Mesendoderm (in vitro differentiated cells): ENCODE measurements at regions not wholly inside any gene's neighbourhood (a gene's known extent, or its start where the extent isn't known, plus 50 kb on each side); places are given as distances from the start of the nearest gene placed in this dataset.
A peak's percentile ranks its signal among the peaks of the same experiment; 100 is the strongest.

ENCODE experiments used
- DNase-seq: peaks from one replicate; pipeline ENCODE4 v3.0.0; 2013
- H2AK5ac ChIP-seq: 2 replicates; pipeline ENCODE4 v1.6.1; 2013; ENCODE audit warnings: low read length, inconsistent platforms
- H2BK120ac ChIP-seq: 2 replicates; pipeline ENCODE4 v1.6.1; 2013; ENCODE audit warnings: low read depth, mild to moderate bottlenecking, low read length, moderate library complexity, mixed read lengths
- H2BK15ac ChIP-seq: replicated peaks from 2 replicates; pipeline ENCODE4 v1.6.1; 2013; ENCODE audit warnings: low read depth, mild to moderate bottlenecking, moderate library complexity
- H2BK5ac ChIP-seq: 2 replicates; pipeline ENCODE4 v1.6.1; 2013; ENCODE audit warnings: low read length, inconsistent platforms
- H3K18ac ChIP-seq: 2 replicates; pipeline ENCODE4 v1.6.1; 2013; ENCODE audit warnings: mild to moderate bottlenecking, low read length, mixed read lengths
- H3K23ac ChIP-seq: one replicate; pipeline ENCODE4 v1.6.1; 2013; ENCODE audit warnings: low read length
- H3K27ac ChIP-seq: 2 replicates; pipeline ENCODE4 v1.5.1; 2013; ENCODE audit warnings: low read depth, mild to moderate bottlenecking, inconsistent platforms, low read length, moderate library complexity
- H3K27me3 ChIP-seq: 2 replicates; pipeline ENCODE4 v1.6.1; 2013; ENCODE audit warnings: low read length, control low read depth, mild to moderate bottlenecking, inconsistent platforms; ENCODE audit not compliant: insufficient read depth, poor library complexity
- H3K36me3 ChIP-seq: 2 replicates; pipeline ENCODE4 v1.6.1; 2013; ENCODE audit warnings: low read length, inconsistent platforms; ENCODE audit not compliant: control insufficient read depth, insufficient read depth
- H3K4ac ChIP-seq: one replicate; pipeline ENCODE4 v1.6.1; 2013; ENCODE audit warnings: low read depth, mild to moderate bottlenecking, low read length, moderate library complexity
- H3K4me1 ChIP-seq: 2 replicates; pipeline ENCODE4 v1.6.1; 2013; ENCODE audit warnings: low read depth, low read length, inconsistent platforms; ENCODE audit not compliant: control insufficient read depth
- H3K4me2 ChIP-seq: 2 replicates; pipeline ENCODE4 v1.6.1; 2013; ENCODE audit warnings: low read length
- H3K4me3 ChIP-seq: 2 replicates; pipeline ENCODE4 v1.5.1; 2013; ENCODE audit warnings: mild to moderate bottlenecking, low read length
- H3K56ac ChIP-seq: one replicate; pipeline ENCODE4 v1.6.1; 2013; ENCODE audit warnings: low read length
- H3K79me1 ChIP-seq: 2 replicates; pipeline ENCODE4 v1.6.1; 2013; ENCODE audit warnings: low read length, inconsistent platforms
- H3K79me2 ChIP-seq: 2 replicates; pipeline ENCODE4 v1.6.1; 2013; ENCODE audit warnings: mild to moderate bottlenecking, low read length; ENCODE audit not compliant: control insufficient read depth, insufficient read depth
- H3K9ac ChIP-seq: 2 replicates; pipeline ENCODE4 v1.6.1; 2013; ENCODE audit warnings: low read length, inconsistent platforms
- H4K5ac ChIP-seq: one replicate; pipeline ENCODE4 v1.6.1; 2013; ENCODE audit warnings: low read length
- H4K8ac ChIP-seq: one replicate; pipeline ENCODE4 v1.6.1; 2013; ENCODE audit warnings: low read depth, mild to moderate bottlenecking, control low read depth, low read length, moderate library complexity
- WGBS: extraction: QIAGEN DNeasy Blood & Tissue Kit; methylation state at CpG from one replicate; pipeline ENCODE4 v1.1.7; 2013; ENCODE audit warnings: low lambda C conversion rate, missing lambda C conversion rate; ENCODE audit not compliant: insufficient coverage; ENCODE audit errors: extremely low coverage; 5-methylcytosine and 5-hydroxymethylcytosine counted together

DNA sequence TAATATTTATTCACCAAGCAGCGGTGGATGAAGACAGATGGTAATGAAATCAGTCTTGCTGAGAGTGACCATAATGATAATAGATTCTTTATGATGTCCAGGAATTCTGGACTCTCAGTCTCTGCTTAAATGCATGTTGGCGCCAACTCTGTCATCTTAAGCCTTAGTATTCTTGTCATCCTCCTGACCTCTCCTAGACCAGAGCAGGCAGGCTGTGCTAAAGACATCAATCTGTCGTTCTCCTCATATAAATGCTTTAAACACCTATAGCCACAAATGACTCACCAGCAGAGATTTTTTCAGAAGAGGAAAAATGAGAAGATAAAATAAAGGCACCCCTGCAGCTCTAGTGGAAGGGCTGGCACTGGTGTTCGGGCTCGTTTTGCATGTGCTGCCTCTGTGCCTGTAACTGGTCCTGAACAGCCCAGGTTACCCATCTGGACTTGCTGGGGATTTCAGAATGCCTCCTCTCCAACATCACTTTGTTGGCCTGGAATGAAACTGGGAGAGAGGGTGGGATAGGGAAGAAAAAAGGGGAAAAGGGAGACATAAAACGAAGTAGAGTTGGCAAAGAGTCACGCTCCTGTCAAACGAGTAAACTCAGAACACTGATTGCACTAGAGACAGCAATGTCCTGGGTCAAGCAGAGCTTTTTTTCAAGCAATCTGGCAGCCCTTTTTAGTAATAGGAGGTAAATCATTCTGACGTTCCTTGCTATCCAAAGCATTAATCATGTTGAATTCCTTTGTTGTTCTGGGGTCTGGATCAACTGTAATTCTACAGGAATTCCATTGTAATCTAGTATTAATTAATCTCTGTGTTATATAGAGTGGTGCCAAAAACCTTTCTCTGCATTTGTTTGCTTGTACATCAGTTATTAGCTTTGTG lies 195.5 kb upstream of the CLINT1 start:
- Histone ChIP-seq H3K18ac (no peak overlapping the region), H3K4me3 (no peak overlapping the region), H2BK120ac (no peak overlapping the region), H3K4me1 (no peaks in the 10 kb centered on the region), H4K8ac (no peak overlapping the region), H3K27me3 (no peaks in the 10 kb centered on the region), H2AK5ac (no peak overlapping the region), H3K4ac (no peak overlapping the region), H3K36me3 (no peaks in the 10 kb centered on the region), H3K4me2 (no peak overlapping the region), H3K9ac (no peak overlapping the region), H2BK15ac (no peak overlapping the region), H4K5ac (no peak overlapping the region), H3K56ac (no peak overlapping the region), H2BK5ac (no peak overlapping the region), H3K23ac (no peak overlapping the region), H3K79me2 (no peaks in the 10 kb centered on the region), H3K79me1 (no peaks in the 10 kb centered on the region), H3K27ac (no peak overlapping the region)
- no CpG with 5 or more reads among the region's 9 CpGs for WGBS
- DNase-seq: no peak

DNA sequence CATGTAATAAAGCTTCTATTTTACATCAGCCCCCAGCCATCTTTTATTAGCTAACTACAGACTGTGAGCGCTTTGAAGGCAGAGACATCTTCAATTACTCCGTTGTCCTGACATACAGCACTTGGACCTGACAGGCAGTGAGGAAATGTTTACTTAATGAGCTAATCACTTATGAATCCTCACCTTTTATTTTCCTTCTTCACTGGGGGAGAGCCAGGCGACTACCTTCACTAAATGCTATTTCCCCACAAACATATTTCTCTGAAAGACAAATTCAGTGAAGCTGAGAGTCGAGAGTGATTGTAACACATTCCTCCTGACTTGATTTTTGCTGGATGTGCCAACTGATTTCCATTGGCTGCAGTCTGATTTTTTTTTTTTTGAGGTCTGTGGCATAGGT lies 192.1 kb upstream of the CLINT1 start:
- WGBS: no CpG with 5 or more reads among the region's 4 CpGs
- Histone ChIP-seq H2BK120ac (no peak overlapping the region), H2AK5ac (no peak overlapping the region), H3K4ac (no peak overlapping the region), H3K79me1 (no peaks in the 10 kb centered on the region), H3K56ac (no peak overlapping the region), H3K4me3 (no peak overlapping the region), H3K27me3 (no peaks in the 10 kb centered on the region), H4K5ac (no peak overlapping the region), H4K8ac (no peak overlapping the region), H3K9ac (no peak overlapping the region), H3K36me3 (no peaks in the 10 kb centered on the region), H2BK15ac (no peak overlapping the region), H3K23ac (no peak overlapping the region), H3K4me2 (no peak overlapping the region), H3K18ac (no peak overlapping the region), H2BK5ac (no peak overlapping the region), H3K4me1 (no peaks in the 10 kb centered on the region), H3K27ac (no peak overlapping the region), H3K79me2 (no peaks in the 10 kb centered on the region)
- DNase-seq: peak; percentile 37

DNA sequence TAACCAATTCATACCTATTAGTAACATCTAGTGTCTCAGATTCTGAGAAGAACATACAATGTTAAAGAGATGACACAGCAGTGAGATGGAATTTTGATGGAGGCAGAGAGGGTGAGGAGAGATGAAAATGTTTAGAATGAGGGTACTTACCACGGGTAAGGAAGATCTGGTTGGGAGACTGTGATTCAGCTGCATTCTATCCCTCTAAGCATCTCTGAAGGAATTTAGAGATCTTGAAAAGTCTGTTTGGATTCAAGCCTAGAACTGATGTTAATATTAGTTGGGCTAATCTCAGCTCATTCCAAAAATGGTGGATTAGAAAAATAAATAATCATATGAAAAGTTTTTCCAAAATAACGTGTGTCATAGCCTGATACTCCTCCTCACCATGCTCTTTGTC lies 191.5 kb upstream of the CLINT1 start:
- Histone ChIP-seq H3K23ac (no peak overlapping the region), H2BK5ac (no peak overlapping the region), H2AK5ac (no peak overlapping the region), H3K18ac (no peak overlapping the region), H3K27ac (no peak overlapping the region), H3K4ac (no peak overlapping the region), H4K5ac (no peak overlapping the region), H2BK120ac (no peak overlapping the region), H3K27me3 (no peaks in the 10 kb centered on the region), H3K79me2 (no peaks in the 10 kb centered on the region), H3K4me2 (no peak overlapping the region), H3K9ac (no peak overlapping the region), H4K8ac (no peak overlapping the region), H3K4me1 (no peaks in the 10 kb centered on the region), H3K36me3 (no peaks in the 10 kb centered on the region), H3K79me1 (no peaks in the 10 kb centered on the region), H2BK15ac (no peak overlapping the region), H3K56ac (no peak overlapping the region), H3K4me3 (no peak overlapping the region)
- no peak for DNase-seq
- no CpG with 5 or more reads among the region's 2 CpGs for WGBS

DNA sequence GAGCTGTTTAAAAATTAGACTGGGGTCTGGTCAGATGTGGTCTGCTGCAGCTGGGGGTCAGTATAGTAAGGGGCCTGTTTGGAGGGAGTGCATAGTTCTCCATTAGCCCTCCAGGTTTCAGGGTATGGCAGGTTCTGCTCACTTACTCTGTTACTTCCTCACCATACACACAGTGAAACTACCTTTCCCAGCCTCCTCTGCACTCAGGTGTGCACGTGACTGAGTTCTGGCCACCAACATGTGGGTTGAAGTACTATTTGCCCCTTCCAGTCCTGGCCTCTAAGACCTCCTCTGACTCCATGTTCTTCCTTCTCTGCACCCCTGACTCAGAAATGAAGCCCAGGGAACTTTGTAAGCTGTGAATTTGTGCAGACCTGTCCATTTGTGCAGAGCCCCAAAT lies 190.5 kb upstream of the CLINT1 start:
- no peak for DNase-seq
- Histone ChIP-seq H3K18ac (no peak overlapping the region), H4K5ac (no peak overlapping the region), H2AK5ac (no peak overlapping the region), H3K56ac (no peak overlapping the region), H4K8ac (no peak overlapping the region), H3K36me3 (no peaks in the 10 kb centered on the region), H2BK5ac (no peak overlapping the region), H2BK120ac (no peak overlapping the region), H3K4ac (no peak overlapping the region), H3K9ac (no peak overlapping the region), H3K79me2 (no peaks in the 10 kb centered on the region), H3K4me1 (no peaks in the 10 kb centered on the region), H3K4me2 (no peak overlapping the region), H3K23ac (no peak overlapping the region), H3K4me3 (no peak overlapping the region), H3K79me1 (no peaks in the 10 kb centered on the region), H2BK15ac (no peak overlapping the region), H3K27me3 (no peaks in the 10 kb centered on the region), H3K27ac (no peak overlapping the region)
- no CpG with 5 or more reads among the region's 1 CpG for WGBS

DNA sequence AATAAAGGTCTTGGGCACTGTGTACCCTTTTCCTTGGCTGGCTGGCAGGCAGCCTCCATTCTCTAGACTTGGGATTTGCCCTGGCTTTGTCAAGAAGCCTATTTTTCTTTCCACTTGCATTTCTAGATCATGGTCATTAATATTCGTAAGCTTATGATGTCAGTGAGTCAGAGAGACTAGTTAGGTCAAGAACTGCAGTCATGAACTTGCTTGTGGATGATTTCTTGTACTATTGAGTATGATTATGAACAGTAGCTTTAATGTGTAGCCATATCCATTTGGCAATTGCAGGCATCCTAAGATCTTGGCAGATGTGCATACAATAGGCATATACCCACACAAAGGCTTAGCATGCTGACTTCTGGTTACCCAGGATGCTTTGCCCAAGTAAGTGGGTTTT lies 186.8 kb upstream of the CLINT1 start:
- no CpG with 5 or more reads among the region's 1 CpG for WGBS
- DNase-seq: no peak
- H3K18ac ChIP-seq: no peak overlapping the region
- no peaks in the 10 kb centered on the region for H3K27me3 ChIP-seq
- H3K79me2 ChIP-seq: no peaks in the 10 kb centered on the region
- no peaks in the 10 kb centered on the region for H3K4me1 ChIP-seq
- no peak overlapping the region for H3K27ac ChIP-seq
- no peak overlapping the region for H2BK15ac ChIP-seq
- no peak overlapping the region for H3K9ac ChIP-seq
- H2BK5ac ChIP-seq: no peak overlapping the region
- H3K4ac ChIP-seq: no peak overlapping the region
- H4K5ac ChIP-seq: no peak overlapping the region
- H3K79me1 ChIP-seq: no peaks in the 10 kb centered on the region
- no peak overlapping the region for H4K8ac ChIP-seq
- no peak overlapping the region for H3K23ac ChIP-seq
- no peaks in the 10 kb centered on the region for H3K36me3 ChIP-seq
- no peak overlapping the region for H3K4me2 ChIP-seq
- H2AK5ac ChIP-seq: no peak overlapping the region
- H3K4me3 ChIP-seq: no peak overlapping the region
- no peak overlapping the region for H3K56ac ChIP-seq
- H2BK120ac ChIP-seq: no peak overlapping the region

DNA sequence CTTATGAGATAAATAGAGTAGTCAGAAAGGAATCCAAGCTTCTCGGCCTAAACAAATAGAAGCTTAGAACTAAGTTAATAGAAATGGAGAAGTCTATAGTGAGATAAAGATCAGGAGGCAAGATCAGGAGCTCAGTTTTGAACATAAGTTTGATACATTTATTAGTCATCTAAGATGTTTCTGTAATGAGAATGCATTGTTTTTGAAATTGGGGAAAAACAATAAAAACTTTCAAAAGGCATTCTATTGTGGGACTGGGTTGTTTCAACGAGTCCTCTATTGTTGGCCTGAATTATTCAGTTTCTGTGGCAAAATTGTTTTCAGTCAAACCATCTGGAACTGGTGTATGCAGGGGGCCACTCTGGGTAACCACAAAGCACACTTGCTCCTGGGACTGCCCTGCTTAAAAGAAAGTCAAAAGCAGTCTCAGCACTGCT lies 181.0 kb upstream of the CLINT1 start:
- Histone ChIP-seq H2BK120ac (no peak overlapping the region), H2BK15ac (no peak overlapping the region), H3K4me3 (no peak overlapping the region), H3K36me3 (no peaks in the 10 kb centered on the region), H3K4me2 (no peak overlapping the region), H4K8ac (no peak overlapping the region), H3K56ac (no peak overlapping the region), H3K4me1 (no peaks in the 10 kb centered on the region), H3K79me2 (no peaks in the 10 kb centered on the region), H4K5ac (no peak overlapping the region), H3K27me3 (no peaks in the 10 kb centered on the region), H3K4ac (no peak overlapping the region), H2BK5ac (no peak overlapping the region), H3K79me1 (no peaks in the 10 kb centered on the region), H2AK5ac (no peak overlapping the region), H3K27ac (no peak overlapping the region), H3K23ac (no peak overlapping the region), H3K9ac (no peak overlapping the region), H3K18ac (no peak overlapping the region)
- no peak for DNase-seq
- no CpG with 5 or more reads among the region's 2 CpGs for WGBS
